Astrocyte of the cerebellum (primary cell): ENCODE measurements at regions not wholly inside any gene's neighbourhood (a gene's known extent, or its start where the extent isn't known, plus 50 kb on each side); places are given as distances from the start of the nearest gene placed in this dataset.

Source experiments
- DNase-seq: peaks from one replicate; pipeline ENCODE4 v3.0.0-alpha.2; 2011; ENCODE audit warnings: low read depth
- H3K4me3 ChIP-seq: 2 replicates; pipeline ENCODE4 v1.5.1; 2011; ENCODE audit warnings: mild to moderate bottlenecking, low read depth, low read length, moderate library complexity
- CTCF ChIP-seq: IDR thresholded peaks from 2 replicates; pipeline ENCODE4 v1.5.1; 2012; ENCODE audit warnings: low read length, low read depth, moderate library complexity, mild to moderate bottlenecking; ENCODE audit errors: missing control alignments
- in situ Hi-C: cut with HindIII; loops from 2 replicates; pipeline ENCODE4 v1.10.0; 2017; ENCODE audit warnings: low sequenced_read_pairs

GRCh38 chr2:238693337-238694093 is 154.4 kb upstream of the TWIST2 start:
- in situ Hi-C loops: no loop called here
- no peak overlapping the region for H3K4me3 ChIP-seq
- DNase-seq: no peak
- TF ChIP-seq CTCF: no peak

GRCh38 chr2:238694136-238694755 is 153.6 kb upstream of the TWIST2 start:
- H3K4me3 ChIP-seq: no peak overlapping the region
- no peak for DNase-seq
- in situ Hi-C loops: no loop called here
- no peak for TF ChIP-seq CTCF

GRCh38 chr2:238694922-238695321 is 153.0 kb upstream of the TWIST2 start:
- in situ Hi-C loops: no loop called here

GRCh38 chr2:238695538-238695937 is 152.3 kb upstream of the TWIST2 start:
- in situ Hi-C loops: no loop called here
- no peak for DNase-seq
- TF ChIP-seq CTCF: no peak
- H3K4me3 ChIP-seq: no peak overlapping the region

More at GRCh38 chr2:238694922-238695321, 153.0 kb upstream of the TWIST2 start:
- DNase-seq: no peak
- no peak for TF ChIP-seq CTCF
- no peak overlapping the region for H3K4me3 ChIP-seq

- in situ Hi-C loops: no loop called here
- DNase-seq: no peak
- H3K4me3 ChIP-seq: no peak overlapping the region
- no peak for TF ChIP-seq CTCF
Observed at GRCh38 chr2:238696331-238696730, 151.6 kb upstream of the TWIST2 start.

- H3K4me3 ChIP-seq: no peak overlapping the region
- DNase-seq: no peak
- no peak for TF ChIP-seq CTCF
- in situ Hi-C loops: no loop called here
Observed at GRCh38 chr2:238696786-238697185, 151.1 kb upstream of the TWIST2 start.
